ENCODE measurements at regions not wholly inside any gene's neighbourhood (a gene's known extent, or its start where the extent isn't known, plus 50 kb on each side); places are given as distances from the start of the nearest gene placed in this dataset.
A peak's percentile ranks its signal among the peaks of the same experiment; 100 is the strongest.

DNA sequence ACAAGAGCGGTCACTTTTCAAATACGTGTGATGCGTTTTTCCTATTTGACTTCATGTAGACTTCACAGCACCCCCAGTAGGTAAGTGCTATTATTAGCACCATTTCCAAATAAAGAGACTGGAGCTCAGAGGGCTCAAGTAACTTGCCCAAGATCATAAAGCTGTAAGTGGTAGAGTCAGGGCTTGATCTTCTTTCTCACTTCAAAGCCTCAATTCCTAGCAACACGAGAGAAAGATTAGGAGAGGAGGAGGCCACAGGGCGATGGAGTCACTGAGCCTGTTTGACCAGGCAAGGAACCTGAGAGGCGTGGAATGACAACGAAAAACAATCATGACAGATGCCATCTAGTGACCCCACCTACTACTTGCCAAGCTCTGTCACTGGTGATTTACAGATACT, 181.0 kb downstream of the FOXD2 start:
- Histone ChIP-seq H3K23ac (ENCODE audit: insufficient read length) (no peak overlapping the region), H3K23me2 (ENCODE audit: low read depth, low read length) (no peaks in the 10 kb centered on the region), H2AFZ (ENCODE audit: low read length) (no peak overlapping the region; the same call in 1 of the 2 replicates), H3K4me2 (ENCODE audit: insufficient read depth in 1 of 2, low read depth in 2 of 2, low read length in 2 of 2) (no peak overlapping the region), H3K4me1 (replicated peaks in 1 of 4; ENCODE audit: control insufficient read depth in 3 of 4, insufficient read depth in 4 of 4, low read length in 3 of 4) (no peaks in the 10 kb centered on the region), H2AK5ac (ENCODE audit: low read depth, low read length) (no peak overlapping the region), H2BK120ac (replicated peaks; ENCODE audit: low read depth, low read length) (no peak overlapping the region), H3K36me3 (ENCODE audit: control insufficient read depth in 2 of 4, insufficient read depth in 4 of 4, low read length in 3 of 4) (no peaks in the 10 kb centered on the region), H4K20me1 (replicated peaks in 1 of 2; ENCODE audit: control insufficient read depth in 1 of 2, insufficient read depth in 2 of 2, low read length in 2 of 2) (peaks cover 0 to 2% of the 10 kb centered on the region in 2 experiments), H3K27me3 (replicated peaks in 1 of 4; ENCODE audit: control insufficient read depth in 3 of 4, extremely low read depth in 1 of 4, insufficient read depth in 3 of 4, low read length in 3 of 4) (no peaks in the 10 kb centered on the region; a peak in 3 of 7 replicates), H3K9me3 (ENCODE audit: insufficient read depth in 2 of 2, low read depth in 1 of 2, low read length in 1 of 2) (no peaks in the 10 kb centered on the region), H2BK12ac (ENCODE audit: low read depth, low read length) (no peak overlapping the region), H3K79me2 (ENCODE audit: control insufficient read depth in 1 of 2, insufficient read depth in 2 of 2, low read length in 2 of 2) (no peaks in the 10 kb centered on the region), H3K56ac (replicated peaks; ENCODE audit: insufficient read length, low read depth, low read length) (no peak overlapping the region), H3K4ac (replicated peaks; ENCODE audit: insufficient read length, low read depth, low read length) (no peak overlapping the region), H3K14ac (ENCODE audit: insufficient read length) (no peak overlapping the region), H3K9ac (replicated peaks in 1 of 4; ENCODE audit: extremely low read depth in 1 of 4, low read depth in 3 of 4, low read length in 3 of 4) (no peak overlapping the region), H3K79me1 (ENCODE audit: low read depth, low read length) (no peaks in the 10 kb centered on the region), H3K27ac (ENCODE audit: low read depth, low read length) (no peak overlapping the region), H3K18ac (ENCODE audit: extremely low read depth, low read length) (no peak overlapping the region), H3K4me3 (ENCODE audit: extremely low read depth in 1 of 4, insufficient read depth in 2 of 4, low read depth in 3 of 4, low read length in 4 of 4) (no peak overlapping the region), H2BK15ac (ENCODE audit: low read length) (no peak overlapping the region), H2BK20ac (ENCODE audit: low read length) (no peak overlapping the region), H4K8ac (ENCODE audit: extremely low read depth, insufficient read depth, low read length) (no peak overlapping the region), H4K91ac (replicated peaks; ENCODE audit: insufficient read length, low read length) (no peak overlapping the region), H4K5ac (ENCODE audit: insufficient read length, low read depth, low read length) (no peak overlapping the region), H2BK5ac (ENCODE audit: low read depth, low read length) (no peak overlapping the region)
- FAIRE-seq (peak; percentile 36), DNase-seq (ENCODE audit: low read depth in 1 of 2, low spot score in 2 of 2) (peak in 1 of 2 experiments; percentile 28)
- CTCF ChIA-PET (ENCODE audit: partially characterized antibody): interaction anchor here (0.7 to 2.9 kb wide), 30 partner anchors 9 to 186 kb away, joined by 3 to 17 read pairs (median 5); no protein-coding TSS in a partner anchor
- WGBS, 2 experiments (ENCODE audit: extremely low coverage in 1 of 2, insufficient coverage in 1 of 2, insufficient read length in 1 of 2, insufficient replicate concordance in 2 of 2, low coverage in 1 of 2, low lambda C conversion rate in 2 of 2, missing lambda C conversion rate in 1 of 2): 83% methylated on average over 7 of the region's 7 CpGs; no CpG with 5 or more reads in 1 of the 2 experiments
- POLR2A ChIA-PET (ENCODE audit: partially characterized antibody): no interaction called here
- no peak for TF ChIP-seq CHD1 (IDR thresholded peaks at IDR 0.05; ENCODE audit: low read depth, low read length)
- no peak for TF ChIP-seq TAF1 (IDR thresholded peaks at IDR 0.05; ENCODE audit: low read depth, low read length)
- no peak for TF ChIP-seq ATF2 (IDR thresholded peaks at IDR 0.05; ENCODE audit: low read length)
- no peak for TF ChIP-seq TEAD4 (IDR thresholded peaks at IDR 0.05; ENCODE audit: low read depth, low read length)
- no peak for TF ChIP-seq SUZ12 (IDR thresholded peaks at IDR 0.05; ENCODE audit: low read length)
- TF ChIP-seq RXRA (IDR thresholded peaks at IDR 0.05; ENCODE audit: insufficient read depth, low read depth, low read length): no peak
- no peak for TF ChIP-seq SAP30 (IDR thresholded peaks at IDR 0.05; ENCODE audit: insufficient read depth, insufficient replicate concordance, low read length)
- no peak for TF ChIP-seq BRCA1 (IDR thresholded peaks at IDR 0.05; ENCODE audit: low read depth, low read length)
- TF ChIP-seq SP4 (IDR thresholded peaks at IDR 0.05; ENCODE audit: low read length): no peak
- TF ChIP-seq SIX5 (IDR thresholded peaks at IDR 0.05; ENCODE audit: low read depth, low read length): no peak
- no peak for TF ChIP-seq CBX8 (IDR thresholded peaks at IDR 0.05; ENCODE audit: borderline replicate concordance, low read depth, low read length)
- no peak for TF ChIP-seq CEBPB (IDR thresholded peaks at IDR 0.05; ENCODE audit: low read depth, low read length)
- TF ChIP-seq ATF3 (IDR thresholded peaks at IDR 0.05; ENCODE audit: insufficient read depth, low read depth, low read length): no peak
- TF ChIP-seq BACH1 (IDR thresholded peaks at IDR 0.05; ENCODE audit: low read length): no peak

Measured in H1 (cell line).